ENCODE measurements at regions not wholly inside any gene's neighbourhood (a gene's known extent, or its start where the extent isn't known, plus 50 kb on each side); places are given as distances from the start of the nearest gene placed in this dataset.
"Not testable (repeated sequence)": the region's sequence is repeated elsewhere in the genome, so short reads cannot be mapped to it uniquely, and the experiment has no call there.

DNA sequence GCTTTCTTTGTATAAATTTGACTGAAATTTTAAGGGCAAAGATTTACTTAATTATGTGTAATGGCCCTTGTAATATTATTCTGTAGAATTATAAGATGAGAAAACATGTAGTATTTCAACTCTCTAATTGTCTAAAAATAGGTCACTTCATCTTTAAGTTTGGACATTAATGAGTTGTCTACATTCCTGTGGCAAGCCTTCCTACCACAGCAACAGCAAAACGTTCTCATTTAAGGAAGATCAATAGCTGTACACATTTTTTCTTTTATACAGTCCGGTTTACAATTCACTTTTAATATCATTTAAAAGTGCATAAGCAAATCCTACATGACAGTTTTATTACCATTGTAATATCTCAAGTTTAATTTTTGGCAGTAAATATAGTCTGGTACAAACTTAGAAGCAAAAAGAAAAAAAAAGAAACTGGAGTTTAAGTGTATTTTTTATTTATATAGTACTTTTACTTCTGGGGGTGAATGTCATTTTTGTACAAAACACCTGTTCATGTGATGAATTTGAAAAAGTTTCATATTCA, 501.8 kb downstream of the ZPLD1 start:
- DNase-seq: no peak

DNA sequence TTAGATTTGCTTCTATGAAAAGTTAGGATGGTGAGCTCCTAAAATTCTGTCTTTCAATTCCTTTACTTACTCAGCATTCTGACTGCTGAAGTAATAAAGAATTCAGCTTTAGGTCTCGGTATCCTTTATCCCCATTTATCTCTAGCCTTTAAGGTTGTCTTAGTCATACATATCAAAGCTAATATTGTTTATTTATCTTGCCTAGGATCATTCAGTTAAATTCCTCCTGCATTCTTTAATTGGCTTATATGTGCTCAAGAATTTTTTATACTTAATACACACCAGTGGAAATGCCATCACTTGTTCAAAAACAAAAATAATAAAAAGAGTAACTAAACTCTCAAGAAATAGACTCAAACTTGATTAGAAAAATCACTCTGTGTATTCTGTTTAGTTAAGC, 507.0 kb downstream of the ZPLD1 start:
- DNase-seq: no peak

DNA sequence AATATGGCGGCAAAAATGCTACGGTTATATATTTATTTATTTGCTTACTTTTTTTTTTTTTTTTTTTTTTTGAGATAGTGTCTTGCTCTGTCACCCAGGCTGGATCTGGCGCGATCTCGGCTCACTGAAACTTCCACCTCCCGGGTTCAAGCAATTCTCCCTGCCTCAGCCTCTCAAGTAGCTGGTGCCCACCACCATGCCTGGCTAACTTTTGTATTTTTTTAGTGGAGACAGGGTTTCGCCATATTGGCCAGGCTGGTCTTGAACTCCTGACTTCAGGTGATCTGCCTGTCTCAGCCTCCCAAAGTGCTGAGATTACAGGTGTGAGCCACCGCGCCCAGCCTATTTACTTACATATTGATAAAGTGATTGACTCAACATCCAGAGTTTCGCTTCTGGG, 511.6 kb downstream of the ZPLD1 start:
- not testable (repeated sequence) for DNase-seq

DNA sequence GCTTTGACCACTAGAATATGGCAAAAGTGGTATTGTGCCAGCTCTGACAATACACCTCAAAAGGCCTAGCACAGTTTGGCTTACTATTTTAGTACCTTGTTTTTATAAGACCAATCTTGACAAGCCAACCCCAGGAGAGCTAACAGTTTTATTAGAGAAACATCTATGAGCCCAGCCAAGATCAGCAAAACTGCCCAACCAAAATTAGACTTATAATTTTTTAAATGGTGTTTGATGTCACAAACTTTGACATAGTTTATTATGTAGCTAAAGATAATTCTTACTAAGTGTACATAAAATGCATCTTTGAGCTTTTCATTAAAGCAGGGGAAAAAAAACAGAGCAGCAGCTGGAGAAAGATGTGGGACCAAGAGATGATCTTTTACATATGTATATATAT, 537.5 kb downstream of the ZPLD1 start:
- no peak for DNase-seq

DNA sequence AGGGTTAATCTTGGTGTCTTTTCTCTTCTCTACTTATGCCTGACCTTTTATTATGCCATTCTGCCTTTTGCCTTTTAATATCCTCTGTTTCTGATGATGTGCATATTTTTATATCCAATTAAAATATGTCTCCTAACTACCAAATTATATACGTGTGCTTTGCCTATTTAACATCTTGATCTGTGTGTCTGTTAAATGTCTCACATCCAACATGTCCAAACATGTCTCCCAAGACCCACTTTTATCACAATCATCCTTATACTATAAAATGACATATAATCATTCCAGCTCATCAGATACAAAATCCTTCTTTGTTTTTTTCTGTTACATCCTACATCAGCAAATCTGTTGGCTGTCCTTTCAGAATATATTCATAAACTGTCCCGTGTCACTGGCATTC, 539.5 kb downstream of the ZPLD1 start:
- DNase-seq: no peak

DNA sequence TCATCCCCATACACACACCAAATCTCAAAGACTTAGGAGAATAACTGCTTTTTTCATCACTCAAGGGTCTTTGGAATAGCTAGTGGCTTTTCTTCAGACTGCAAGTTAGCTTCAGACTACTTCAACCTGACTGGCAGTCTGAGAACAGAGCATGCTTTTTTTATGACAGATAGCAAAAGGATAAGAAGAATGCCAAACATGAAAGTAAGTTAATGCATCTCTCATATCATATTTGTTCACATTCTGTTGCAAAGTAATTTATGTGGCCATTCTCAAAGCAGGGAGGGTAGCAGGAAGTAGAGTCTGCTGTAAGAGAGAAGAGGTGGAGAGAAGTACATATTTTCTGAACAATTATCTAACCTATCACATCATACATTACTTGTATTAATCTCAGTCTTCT, 544.4 kb downstream of the ZPLD1 start:
- no peak for DNase-seq

DNA sequence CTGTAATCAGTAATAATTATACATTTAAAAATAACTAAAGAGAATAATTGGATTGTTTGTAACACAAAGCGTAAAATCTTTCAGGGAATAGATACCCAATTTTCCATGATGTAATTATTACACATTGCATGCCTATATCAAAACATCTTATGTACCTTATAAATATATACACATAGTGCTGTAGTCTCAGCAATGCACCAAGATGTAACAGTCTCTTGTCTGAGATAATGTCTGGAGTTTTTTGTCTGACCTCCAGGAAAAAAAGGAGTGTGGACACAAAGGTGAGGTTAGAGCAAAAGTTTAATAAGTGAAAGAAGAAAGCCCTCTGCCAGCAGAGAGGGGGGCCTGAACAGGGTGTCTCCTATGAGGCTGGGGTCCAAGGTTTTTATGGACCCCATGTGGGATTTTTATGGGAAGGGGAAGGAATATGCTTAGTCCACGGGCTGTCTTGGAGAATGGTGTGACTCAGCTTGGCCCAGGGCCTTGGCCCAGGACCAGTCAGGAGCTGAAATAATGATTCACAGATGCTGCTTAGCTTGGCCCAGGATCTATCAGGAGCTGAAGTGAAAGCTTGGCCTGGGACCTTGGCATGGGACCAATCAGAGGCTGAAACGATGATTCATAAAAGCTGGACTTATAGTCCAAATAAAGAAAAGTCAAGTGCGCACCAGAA, 545.0 kb downstream of the ZPLD1 start:
- DNase-seq: no peak

DNA sequence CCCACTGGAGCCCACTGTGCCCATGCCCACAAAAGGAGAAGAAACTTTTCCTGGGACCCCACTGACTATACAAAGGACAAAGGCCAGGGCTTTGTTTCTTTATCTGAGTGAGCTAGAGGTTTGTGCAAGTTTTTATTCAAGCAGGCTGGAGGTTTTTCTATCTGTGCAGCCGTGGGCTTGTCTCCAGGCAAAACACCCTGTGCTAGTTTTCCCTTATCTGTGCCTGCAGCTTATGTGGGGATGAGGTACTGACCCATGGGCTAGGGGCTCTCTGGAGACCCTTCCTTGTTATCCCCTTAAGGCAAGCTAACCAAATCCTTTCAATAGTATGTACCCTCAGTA, 545.5 kb downstream of the ZPLD1 start:
- no peak for DNase-seq

DNA sequence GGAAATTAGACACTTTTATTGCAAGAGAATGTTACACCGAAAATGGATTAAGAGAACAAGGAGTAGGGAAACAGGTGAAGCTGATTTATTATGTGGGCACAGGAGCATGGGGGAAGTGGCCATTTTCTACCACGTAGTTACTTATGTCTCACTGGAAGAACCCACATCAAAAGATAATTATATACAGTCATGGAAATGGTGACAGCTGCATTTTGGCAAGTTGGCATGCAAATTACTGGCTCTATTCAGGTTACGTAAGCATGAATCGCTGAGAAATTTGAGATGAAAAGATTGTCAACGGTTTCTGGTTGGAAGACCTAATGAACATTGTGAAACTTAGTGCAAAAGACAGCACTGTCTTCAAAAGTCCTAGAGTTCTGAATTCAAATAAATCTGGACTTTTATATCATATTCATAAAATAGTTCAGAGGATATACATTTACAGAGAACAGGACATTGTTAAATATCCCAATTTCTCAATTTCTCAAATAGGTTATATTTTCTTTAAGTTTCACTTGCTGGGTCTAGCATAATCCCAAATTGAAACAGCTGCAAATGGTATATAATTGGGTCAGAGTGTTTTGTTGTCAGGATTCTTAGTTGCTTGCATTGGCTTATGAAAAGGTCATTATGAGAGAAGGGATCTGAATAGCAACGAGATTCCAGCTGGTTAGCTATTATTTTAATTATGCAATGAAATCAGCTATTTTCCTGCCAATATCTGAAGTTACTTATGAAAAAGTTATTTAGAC, 567.8 kb downstream of the ZPLD1 start:
- DNase-seq: peak; percentile 74

DNA sequence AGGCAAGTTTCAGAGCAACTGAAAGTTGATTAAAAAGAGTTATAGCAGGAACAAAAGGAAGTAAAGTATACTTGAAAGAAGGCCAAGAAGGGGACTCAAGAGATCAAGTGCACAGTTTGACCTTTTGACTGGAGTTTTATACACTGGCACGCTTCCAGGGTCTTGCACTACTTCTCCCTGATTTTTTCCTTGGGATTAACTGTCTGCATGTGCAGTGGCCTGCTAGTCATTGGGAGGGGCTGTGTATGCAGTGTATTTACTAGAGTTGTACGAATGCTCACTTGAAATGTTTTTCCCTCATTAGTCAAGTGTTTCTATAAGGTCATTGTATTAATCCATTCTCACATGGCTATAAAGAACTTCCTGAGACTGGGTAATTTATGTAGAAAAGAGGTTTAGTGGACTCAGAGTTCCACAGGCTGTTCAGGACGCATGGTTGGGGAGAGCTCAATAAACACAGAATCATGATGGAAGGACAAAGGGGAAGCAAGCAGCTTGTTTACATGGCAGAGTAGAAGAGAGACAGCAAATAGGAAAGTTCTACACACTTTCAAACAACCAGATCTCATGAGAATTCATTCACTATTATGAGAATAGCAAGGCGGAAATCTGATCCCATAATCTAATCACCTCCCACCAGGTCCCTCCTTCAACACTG, 571.8 kb downstream of the ZPLD1 start:
- DNase-seq: no peak

DNA sequence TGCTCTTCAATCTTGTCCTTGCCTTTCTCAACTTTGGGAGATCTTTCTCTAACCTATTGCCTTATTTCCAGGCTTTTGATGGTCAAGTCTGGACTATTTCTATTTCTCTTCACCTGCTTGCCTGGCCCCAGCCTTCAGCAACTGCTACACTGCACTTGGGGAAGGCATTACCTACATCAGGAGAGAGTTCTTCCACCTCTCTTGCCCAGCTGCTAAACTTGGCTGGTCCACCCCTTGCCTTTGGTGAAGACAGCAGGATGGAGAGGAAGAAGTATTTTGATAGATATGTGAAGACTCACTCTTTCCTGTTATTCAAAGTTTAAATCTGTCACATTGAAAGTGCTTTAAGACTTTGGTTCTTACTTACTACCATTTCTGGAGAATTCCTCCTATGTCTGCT, 574.8 kb downstream of the ZPLD1 start:
- DNase-seq: no peak

DNA sequence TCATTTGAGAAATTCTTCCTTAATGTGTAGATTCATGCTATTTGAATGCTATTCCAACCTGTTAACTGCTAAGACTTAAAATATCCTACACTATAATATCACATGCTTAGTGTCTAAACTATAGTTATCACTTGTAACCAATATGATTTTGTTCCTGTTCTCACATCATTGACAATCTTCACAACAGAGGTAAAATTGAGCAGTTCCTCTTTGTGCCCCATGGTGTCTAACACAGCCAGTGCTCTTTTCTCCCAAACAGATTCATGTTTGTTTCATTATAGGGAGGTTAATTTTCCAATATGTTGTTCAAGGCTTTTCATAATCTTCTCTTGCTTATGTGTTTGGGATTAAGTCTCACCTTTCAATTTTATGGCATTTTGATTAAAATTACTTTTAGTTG, 591.1 kb downstream of the ZPLD1 start:
- DNase-seq: no peak

DNA sequence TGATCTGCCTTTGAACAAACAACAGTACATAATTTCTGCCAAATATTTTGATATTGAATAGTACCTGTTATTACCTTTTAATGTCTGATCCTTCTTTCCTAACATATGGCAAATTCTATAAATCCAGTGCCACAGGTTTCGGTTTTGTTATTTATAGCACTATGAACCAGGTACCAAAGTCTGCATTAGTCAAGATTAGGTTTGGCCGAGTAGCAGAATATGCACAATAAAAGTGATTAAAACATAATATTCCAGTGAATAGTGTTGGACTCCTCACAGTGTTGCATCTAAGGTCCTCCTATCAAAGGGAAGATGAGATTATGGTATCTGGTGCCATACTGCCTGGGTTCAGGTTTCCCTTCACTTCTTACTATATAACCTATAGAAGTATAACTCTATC, 599.0 kb downstream of the ZPLD1 start:
- no peak for DNase-seq

DNA sequence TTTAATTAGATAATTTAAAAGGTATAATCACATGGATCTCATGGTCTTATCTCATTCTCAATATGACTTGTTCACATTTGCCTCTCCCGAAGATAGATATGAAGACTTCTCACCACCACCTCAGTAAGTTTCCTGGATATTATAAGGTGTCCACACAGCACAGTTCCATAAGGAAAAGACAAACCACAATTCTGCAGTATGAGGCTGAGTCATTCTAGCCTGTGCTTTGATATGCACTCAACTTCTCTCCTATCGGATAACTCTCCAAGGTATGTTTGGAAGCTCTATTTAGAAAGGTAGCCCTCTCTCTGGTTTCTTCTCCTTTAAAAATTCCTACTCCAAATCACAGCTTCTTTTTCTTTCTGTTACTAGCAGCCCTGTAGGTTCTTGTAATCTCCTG, 612.8 kb downstream of the ZPLD1 start:
- no peak for DNase-seq

DNA sequence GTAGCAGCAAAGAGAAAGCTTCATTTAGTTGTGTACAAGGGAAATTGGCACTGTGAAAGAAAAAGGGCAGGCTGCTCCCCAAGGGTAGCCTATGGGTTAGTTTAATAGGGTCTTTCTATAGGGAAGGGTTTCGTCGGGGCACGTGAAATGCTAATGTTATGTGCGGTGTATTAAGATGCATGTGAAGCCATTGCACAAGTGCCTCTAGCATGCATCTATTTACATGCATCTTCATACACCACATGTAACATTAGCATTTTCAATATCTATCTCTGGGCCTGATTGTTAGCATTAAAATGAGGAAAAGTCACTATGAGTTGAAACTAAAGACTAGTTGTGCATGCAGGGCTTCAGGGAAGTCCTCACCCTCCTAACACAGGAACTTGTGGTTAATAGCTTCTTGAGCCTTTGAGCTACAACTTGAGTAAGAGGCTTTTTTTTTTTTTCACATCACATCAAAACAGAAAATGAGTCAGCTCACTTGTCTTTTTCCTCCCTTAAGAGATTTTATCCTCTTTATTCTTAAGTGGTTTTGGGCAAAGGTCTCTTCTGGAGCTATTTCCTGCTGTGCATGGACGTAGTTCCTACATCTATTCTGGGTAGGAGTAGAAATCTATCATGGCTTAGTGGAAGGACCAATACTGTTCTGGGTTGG, 613.4 kb downstream of the ZPLD1 start:
- DNase-seq: no peak

DNA sequence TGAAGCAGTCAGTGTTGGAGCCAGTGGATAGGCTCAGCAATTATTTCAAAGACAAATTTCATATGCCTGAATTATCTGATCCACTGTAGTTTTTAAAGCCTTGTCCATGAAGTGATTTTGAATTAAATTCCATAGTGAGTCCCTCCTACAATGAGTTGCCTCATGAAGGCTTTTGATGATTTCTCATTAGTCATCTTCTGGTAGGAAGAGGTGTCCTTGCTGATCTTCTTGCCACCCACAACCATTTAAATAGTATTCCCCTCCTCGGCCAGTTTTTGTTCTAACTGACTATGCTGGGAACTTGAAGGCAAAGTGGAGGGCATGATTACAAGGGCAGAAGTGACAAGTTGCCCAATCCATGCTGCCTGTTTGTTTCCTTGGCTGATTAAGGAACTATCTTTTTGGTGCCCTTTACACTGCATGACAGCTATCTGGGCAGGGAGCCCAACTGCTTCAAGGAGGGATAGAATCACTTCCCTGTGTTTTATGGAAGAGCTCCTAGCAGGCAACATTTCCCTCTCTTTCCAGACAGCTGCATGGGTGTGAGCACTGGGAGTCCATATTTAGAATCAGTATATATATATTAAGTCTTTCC, 617.5 kb downstream of the ZPLD1 start:
- DNase-seq: no peak

DNA sequence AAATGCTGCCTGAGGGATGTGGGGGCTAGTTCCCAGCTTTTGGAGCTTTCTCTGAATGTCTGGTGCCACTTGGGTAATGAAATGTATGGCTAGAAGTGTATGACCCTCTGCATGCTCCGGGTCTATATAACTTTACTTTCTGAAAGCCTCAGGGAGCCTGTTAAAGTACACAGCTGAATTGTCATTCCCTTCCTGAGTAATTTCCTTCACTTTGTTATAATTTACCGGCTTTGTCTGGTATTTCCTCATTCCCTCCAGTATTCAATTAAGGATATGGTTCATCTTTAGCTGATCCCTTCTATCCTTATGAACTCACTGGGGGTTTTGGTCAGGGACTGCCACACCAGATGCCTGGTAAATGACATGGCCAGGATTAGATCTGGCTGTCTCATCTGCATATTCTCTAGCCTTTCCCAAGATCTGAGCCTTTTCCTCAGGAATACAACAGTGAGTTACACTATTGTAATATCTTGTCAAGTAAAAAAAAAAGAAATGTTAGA, 620.3 kb downstream of the ZPLD1 start:
- DNase-seq: no peak

DNA sequence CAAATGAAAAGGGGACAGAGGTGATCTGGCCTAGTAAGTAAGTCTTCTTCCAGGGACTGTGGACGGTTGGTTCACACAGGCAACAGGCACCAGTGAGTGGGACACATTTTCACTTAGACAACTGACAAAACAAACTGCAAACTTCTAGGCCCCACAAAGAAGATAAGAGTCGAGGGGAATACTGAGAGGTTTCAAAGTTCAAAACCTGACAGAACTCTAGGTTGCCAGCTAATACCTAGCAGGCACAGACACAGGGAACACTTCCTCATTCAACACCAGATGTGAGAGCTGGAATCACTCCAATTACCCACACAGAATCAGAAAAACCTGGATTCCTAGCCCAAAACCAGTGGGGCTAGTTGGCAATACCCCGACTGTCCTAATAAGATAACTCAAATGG, 621.7 kb downstream of the ZPLD1 start:
- DNase-seq: no peak

DNA sequence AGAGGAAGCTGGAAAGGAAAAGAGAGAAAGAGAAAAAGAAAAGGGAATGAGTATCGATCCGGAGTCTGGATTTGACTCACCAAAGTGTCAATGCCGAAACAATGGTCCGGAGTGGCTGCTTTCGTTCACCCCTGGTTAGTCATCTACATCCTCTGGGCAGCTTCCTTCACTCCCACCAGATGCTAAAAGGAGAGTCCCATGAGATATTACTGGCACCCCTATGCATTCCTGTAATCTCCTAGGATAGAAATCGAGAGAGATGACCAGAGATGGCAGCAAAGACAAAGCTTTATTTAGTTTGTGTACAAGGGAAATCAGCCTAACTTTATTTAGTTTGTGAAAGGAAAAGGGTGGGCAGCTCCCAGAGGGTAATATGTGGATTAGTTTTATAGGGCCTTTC, 622.2 kb downstream of the ZPLD1 start:
- no peak for DNase-seq

DNA sequence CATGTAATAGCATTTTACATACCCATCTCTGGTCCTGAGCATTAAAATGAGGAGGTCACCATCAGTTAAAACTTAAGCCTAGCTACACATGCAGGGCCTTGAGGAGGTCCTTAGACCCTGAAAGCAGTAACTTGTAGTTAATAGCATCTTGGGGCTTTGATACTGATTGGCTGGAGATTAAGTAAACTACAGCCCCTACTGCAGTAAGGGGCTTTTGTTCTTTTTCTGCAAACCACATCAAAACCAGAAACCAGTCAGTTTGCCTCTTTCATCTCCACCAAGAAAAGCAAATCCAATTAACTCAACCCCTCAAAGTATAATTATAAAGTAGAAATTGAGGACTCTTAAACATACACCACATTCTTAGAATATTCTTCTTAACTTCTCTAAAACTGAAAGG, 622.7 kb downstream of the ZPLD1 start:
- no peak for DNase-seq

DNA sequence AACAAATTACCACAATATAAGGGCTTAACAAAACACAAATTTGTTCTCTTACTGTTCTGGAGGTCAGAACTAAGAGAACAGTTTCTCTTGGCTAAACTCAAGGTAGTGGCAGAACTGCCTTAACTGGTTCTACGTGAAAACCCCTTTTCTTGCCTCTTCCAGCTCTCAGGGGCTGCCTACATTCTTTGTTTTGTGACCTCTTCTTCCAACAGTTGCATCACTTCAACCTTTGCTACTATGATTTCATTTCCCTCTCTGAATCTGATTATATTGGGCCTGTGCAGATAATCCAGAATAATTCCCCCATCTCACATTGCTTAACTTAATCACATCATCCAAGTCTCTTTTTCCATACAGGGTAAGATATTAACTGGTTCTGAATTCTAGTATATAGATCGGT, 624.6 kb downstream of the ZPLD1 start:
- no peak for DNase-seq

DNA sequence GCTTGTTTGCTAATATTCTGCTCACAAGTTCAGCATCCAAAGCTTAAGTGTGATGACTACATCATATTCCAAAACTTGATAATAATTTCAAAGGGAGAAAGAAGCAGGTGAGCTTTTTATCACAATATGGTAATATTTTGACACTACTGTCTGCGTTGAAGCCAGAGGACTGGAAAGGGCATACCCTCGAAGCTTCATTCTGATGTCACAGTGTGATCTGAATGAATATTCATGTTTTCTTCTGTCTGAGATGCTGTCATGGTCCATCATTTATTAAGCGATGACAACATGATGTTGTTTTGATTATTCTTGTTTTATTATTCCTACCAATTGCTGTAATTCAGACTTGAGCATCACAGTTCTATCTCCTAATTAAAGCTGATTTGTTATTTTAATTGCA, 625.4 kb downstream of the ZPLD1 start:
- no peak for DNase-seq

DNA sequence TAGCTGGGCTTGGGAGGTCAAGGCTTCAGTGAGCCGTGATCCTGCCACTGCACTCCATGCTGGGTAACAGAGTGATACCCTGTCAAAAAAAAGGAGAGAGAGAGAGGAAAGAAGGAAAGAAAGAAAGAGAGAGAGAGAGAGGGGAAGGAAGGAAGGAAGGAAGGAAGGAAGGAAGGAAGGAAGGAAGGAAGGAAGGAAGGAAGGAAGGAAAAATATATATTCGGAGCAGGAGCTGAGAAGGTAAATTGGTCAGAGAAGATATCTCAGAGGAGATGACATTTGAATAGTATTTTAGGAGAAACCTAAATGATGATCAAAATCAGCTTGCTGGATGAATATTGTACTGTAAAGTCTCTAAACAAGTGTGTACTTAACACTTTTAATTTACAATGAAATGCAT, 633.1 kb downstream of the ZPLD1 start:
- DNase-seq: no peak

Data from NCI-H2081 treated with DMSO at 0.1 percent for 48 hours (cell line).